SK-N-SH treated with all-trans-retinoic acid at 6 μM for 48 hours (cell line): ENCODE measurements at regions not wholly inside any gene's neighbourhood (a gene's known extent, or its start where the extent isn't known, plus 50 kb on each side); places are given as distances from the start of the nearest gene placed in this dataset.

Experiments used
- ATAC-seq: fragments of 200-7000 bp; cut with Tn5 transposase; 3 replicates; pipeline ENCODE4 v1.9.1; 2020; ENCODE audit warnings: mild to moderate bottlenecking, moderate library complexity
- ARNTL ChIP-seq: fragments of 450-650 bp; formaldehyde crosslinking; IDR thresholded peaks from 2 replicates; pipeline ENCODE4 v1.5.0; 2020; ENCODE audit warnings: low read depth, mild to moderate bottlenecking, moderate library complexity, borderline replicate concordance
- BACH2 ChIP-seq: fragments of 250-450 bp; sonication (Bioruptor Pico); IDR thresholded peaks from 2 replicates; pipeline ENCODE4 v1.9.0; 2021; ENCODE audit warnings: mild to moderate bottlenecking, borderline replicate concordance
- ESRRG ChIP-seq: fragments of 250-450 bp; sonication (Bioruptor Pico); IDR thresholded peaks from 2 replicates; pipeline ENCODE4 v1.6.1; 2021; ENCODE audit warnings: mild to moderate bottlenecking
- GLIS3 ChIP-seq: fragments of 250-450 bp; sonication (Bioruptor Pico); IDR thresholded peaks from 2 replicates; pipeline ENCODE4 v1.5.0; 2020; ENCODE audit warnings: mild to moderate bottlenecking, moderate library complexity
- ISL1 ChIP-seq: fragments of 250-450 bp; sonication (Bioruptor Pico); IDR thresholded peaks from 2 replicates; pipeline ENCODE4 v2.1.2; 2022; ENCODE audit warnings: mild to moderate bottlenecking, moderate library complexity
- OSR1 ChIP-seq: fragments of 250-450 bp; sonication (Bioruptor Pico); IDR thresholded peaks from 2 replicates; pipeline ENCODE4 v1.8.0; 2022; ENCODE audit warnings: moderate library complexity, mild to moderate bottlenecking, inconsistent platforms
- PPARA ChIP-seq: fragments of 250-450 bp; sonication (Bioruptor Pico); IDR thresholded peaks from 2 replicates; pipeline ENCODE4 v1.5.0; 2020; ENCODE audit warnings: mild to moderate bottlenecking, borderline replicate concordance
- SNAI2 ChIP-seq: fragments of 250-450 bp; sonication (Bioruptor Pico); IDR thresholded peaks from 2 replicates; pipeline ENCODE4 v1.5.0; 2020; ENCODE audit warnings: mild to moderate bottlenecking, moderate library complexity
- ZC3H10 ChIP-seq: fragments of 250-450 bp; sonication (Bioruptor Pico); IDR thresholded peaks from 2 replicates; pipeline ENCODE4 v1.5.1; 2021; ENCODE audit warnings: mild to moderate bottlenecking, moderate library complexity
- ZFP3 ChIP-seq: fragments of 250-450 bp; sonication (Bioruptor Pico); IDR thresholded peaks from 2 replicates; pipeline ENCODE4 v1.5.0; 2020; ENCODE audit warnings: mild to moderate bottlenecking, moderate library complexity
- ZFP30 ChIP-seq: fragments of 450-650 bp; formaldehyde crosslinking; IDR thresholded peaks from 2 replicates; pipeline ENCODE4 v1.5.0; 2022; ENCODE audit warnings: mild to moderate bottlenecking, moderate library complexity
- ZNF70 ChIP-seq: fragments of 450-650 bp; formaldehyde crosslinking; IDR thresholded peaks from 2 replicates; pipeline ENCODE4 v1.5.0; 2020; ENCODE audit warnings: mild to moderate bottlenecking, moderate library complexity
- ZNF8 ChIP-seq: fragments of 450-650 bp; formaldehyde crosslinking; IDR thresholded peaks from 2 replicates; pipeline ENCODE4 v1.5.0; 2020; ENCODE audit warnings: mild to moderate bottlenecking, moderate library complexity
- TF ChIP-seq, protein P1 (sequence below): fragments of 250-450 bp; sonication (Bioruptor Pico); IDR thresholded peaks from 2 replicates; pipeline ENCODE4 v1.5.0; 2020; ENCODE audit warnings: mild to moderate bottlenecking, moderate library complexity
- TF ChIP-seq, protein P2 (sequence below): fragments of 250-450 bp; sonication (Bioruptor Pico); IDR thresholded peaks from 2 replicates; pipeline ENCODE4 v1.8.0; 2021; ENCODE audit warnings: low read depth, mild to moderate bottlenecking, moderate library complexity, borderline replicate concordance
- TF ChIP-seq, protein P3 (sequence below): fragments of 250-450 bp; sonication (Bioruptor Pico); IDR thresholded peaks from 2 replicates; pipeline ENCODE4 v1.5.1; 2020; ENCODE audit warnings: low read depth, mild to moderate bottlenecking, moderate library complexity

DNA sequence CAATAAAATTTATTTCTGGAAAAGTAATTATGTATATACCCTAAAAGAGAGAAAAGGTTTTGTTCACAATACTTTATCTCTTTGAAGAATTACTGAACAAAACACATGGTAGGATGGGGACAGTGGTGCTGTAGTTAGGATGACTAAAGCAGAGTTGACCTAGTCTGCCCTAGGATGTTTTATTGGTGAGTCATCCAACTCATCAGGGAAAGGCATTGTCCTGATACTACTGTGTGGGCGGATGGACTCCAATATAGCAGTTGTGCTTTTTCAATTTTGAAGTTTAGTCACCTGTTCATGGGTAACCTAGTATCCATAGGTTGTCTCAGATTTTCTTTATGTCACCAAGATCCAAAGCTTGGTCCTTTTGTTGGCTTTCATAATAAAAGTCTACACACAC, 53.3 kb upstream of the EYS start:
- TF ChIP-seq BACH2 (CRISPR knock-in tag) (no peak), ZC3H10 (no peak), ZNF8 (CRISPR knock-in tag) (no peak), ZNF70 (no peak), ZFP3 (CRISPR knock-in tag) (no peak), SNAI2 (no peak), ISL1 (CRISPR knock-in tag) (no peak), ARNTL (no peak), GLIS3 (no peak), OSR1 (CRISPR knock-in tag) (no peak), ZFP30 (no peak), PPARA (CRISPR knock-in tag) (no peak), ESRRG (no peak)
- TF ChIP-seq, protein P1, sequence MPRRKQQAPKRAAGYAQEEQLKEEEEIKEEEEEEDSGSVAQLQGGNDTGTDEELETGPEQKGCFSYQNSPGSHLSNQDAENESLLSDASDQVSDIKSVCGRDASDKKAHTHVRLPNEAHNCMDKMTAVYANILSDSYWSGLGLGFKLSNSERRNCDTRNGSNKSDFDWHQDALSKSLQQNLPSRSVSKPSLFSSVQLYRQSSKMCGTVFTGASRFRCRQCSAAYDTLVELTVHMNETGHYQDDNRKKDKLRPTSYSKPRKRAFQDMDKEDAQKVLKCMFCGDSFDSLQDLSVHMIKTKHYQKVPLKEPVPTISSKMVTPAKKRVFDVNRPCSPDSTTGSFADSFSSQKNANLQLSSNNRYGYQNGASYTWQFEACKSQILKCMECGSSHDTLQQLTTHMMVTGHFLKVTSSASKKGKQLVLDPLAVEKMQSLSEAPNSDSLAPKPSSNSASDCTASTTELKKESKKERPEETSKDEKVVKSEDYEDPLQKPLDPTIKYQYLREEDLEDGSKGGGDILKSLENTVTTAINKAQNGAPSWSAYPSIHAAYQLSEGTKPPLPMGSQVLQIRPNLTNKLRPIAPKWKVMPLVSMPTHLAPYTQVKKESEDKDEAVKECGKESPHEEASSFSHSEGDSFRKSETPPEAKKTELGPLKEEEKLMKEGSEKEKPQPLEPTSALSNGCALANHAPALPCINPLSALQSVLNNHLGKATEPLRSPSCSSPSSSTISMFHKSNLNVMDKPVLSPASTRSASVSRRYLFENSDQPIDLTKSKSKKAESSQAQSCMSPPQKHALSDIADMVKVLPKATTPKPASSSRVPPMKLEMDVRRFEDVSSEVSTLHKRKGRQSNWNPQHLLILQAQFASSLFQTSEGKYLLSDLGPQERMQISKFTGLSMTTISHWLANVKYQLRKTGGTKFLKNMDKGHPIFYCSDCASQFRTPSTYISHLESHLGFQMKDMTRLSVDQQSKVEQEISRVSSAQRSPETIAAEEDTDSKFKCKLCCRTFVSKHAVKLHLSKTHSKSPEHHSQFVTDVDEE (CRISPR knock-in tag) = no peak
- TF ChIP-seq, protein P2, sequence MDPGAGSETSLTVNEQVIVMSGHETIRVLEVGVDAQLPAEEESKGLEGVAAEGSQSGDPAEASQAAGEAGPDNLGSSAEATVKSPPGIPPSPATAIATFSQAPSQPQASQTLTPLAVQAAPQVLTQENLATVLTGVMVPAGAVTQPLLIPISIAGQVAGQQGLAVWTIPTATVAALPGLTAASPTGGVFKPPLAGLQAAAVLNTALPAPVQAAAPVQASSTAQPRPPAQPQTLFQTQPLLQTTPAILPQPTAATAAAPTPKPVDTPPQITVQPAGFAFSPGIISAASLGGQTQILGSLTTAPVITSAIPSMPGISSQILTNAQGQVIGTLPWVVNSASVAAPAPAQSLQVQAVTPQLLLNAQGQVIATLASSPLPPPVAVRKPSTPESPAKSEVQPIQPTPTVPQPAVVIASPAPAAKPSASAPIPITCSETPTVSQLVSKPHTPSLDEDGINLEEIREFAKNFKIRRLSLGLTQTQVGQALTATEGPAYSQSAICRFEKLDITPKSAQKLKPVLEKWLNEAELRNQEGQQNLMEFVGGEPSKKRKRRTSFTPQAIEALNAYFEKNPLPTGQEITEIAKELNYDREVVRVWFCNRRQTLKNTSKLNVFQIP (CRISPR knock-in tag) = no peak
- TF ChIP-seq, protein P3, sequence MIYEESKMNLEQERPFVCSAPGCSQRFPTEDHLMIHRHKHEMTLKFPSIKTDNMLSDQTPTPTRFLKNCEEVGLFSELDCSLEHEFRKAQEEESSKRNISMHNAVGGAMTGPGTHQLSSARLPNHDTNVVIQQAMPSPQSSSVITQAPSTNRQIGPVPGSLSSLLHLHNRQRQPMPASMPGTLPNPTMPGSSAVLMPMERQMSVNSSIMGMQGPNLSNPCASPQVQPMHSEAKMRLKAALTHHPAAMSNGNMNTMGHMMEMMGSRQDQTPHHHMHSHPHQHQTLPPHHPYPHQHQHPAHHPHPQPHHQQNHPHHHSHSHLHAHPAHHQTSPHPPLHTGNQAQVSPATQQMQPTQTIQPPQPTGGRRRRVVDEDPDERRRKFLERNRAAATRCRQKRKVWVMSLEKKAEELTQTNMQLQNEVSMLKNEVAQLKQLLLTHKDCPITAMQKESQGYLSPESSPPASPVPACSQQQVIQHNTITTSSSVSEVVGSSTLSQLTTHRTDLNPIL (CRISPR knock-in tag) = no peak
- TF ChIP-seq, all 23 proteins: peak for 0
- ATAC-seq = no peak
